DND-41 (cell line): ENCODE measurements at regions not wholly inside any gene's neighbourhood (a gene's known extent, or its start where the extent isn't known, plus 50 kb on each side); places are given as distances from the start of the nearest gene placed in this dataset.

Source experiments
- ATAC-seq: fragments of 200-7000 bp; cut with Tn5 transposase; 3 replicates; pipeline ENCODE4 v1.9.1; 2021; ENCODE audit warnings: low read depth; ENCODE audit not compliant: insufficient read depth
- DNase-seq: peaks from one replicate; pipeline ENCODE4 v3.0.0-alpha.2; 2020
- H2AFZ ChIP-seq: 2 replicates; pipeline ENCODE4 v1.6.0; 2012; ENCODE audit warnings: low read depth, low read length
- H3K27ac ChIP-seq: 2 replicates; pipeline ENCODE4 v1.5.1; 2012; ENCODE audit warnings: low read length, inconsistent platforms
- H3K27me3 ChIP-seq: fragments of 200-600 bp; sonication (generic); 2 replicates; pipeline ENCODE4 v1.6.0; 2012; ENCODE audit warnings: low read length, mild to moderate bottlenecking, inconsistent platforms; ENCODE audit not compliant: insufficient read depth, poor library complexity
- H3K36me3 ChIP-seq: 2 replicates; pipeline ENCODE4 v1.5.1; 2012; ENCODE audit warnings: low read length, inconsistent platforms; ENCODE audit not compliant: insufficient read depth
- H3K4me1 ChIP-seq: 2 replicates; pipeline ENCODE4 v1.5.1; 2012; ENCODE audit warnings: mild to moderate bottlenecking, low read length; ENCODE audit not compliant: insufficient read depth
- H3K4me2 ChIP-seq: 2 replicates; pipeline ENCODE4 v1.6.0; 2012; ENCODE audit warnings: mild to moderate bottlenecking, moderate library complexity, low read length, inconsistent platforms; ENCODE audit not compliant: insufficient read depth
- H3K4me3 ChIP-seq, 2 experiments: fragments of 200-600 bp in 1 of 2; shearing (Covaris generic) in 1 of 2; 2 replicates each; pipeline ENCODE4 v1.5.1; 2012 to 2016; ENCODE audit warnings: inconsistent platforms in 2 of 2, low read length in 2 of 2, mild to moderate bottlenecking in 2 of 2, low read depth in 1 of 2, moderate library complexity in 1 of 2
- H3K79me2 ChIP-seq: 2 replicates; pipeline ENCODE4 v1.6.0; 2012; ENCODE audit warnings: low read length, inconsistent platforms; ENCODE audit not compliant: insufficient read depth
- H3K9ac ChIP-seq: 2 replicates; pipeline ENCODE4 v1.6.0; 2012; ENCODE audit warnings: low read depth, mild to moderate bottlenecking, inconsistent platforms, low read length, moderate library complexity
- H3K9me3 ChIP-seq: 2 replicates; pipeline ENCODE4 v1.5.1; 2012; ENCODE audit warnings: low read length, moderate library complexity, mild to moderate bottlenecking, inconsistent platforms; ENCODE audit not compliant: insufficient read depth, severe bottlenecking
- H4K20me1 ChIP-seq: 2 replicates; pipeline ENCODE4 v1.6.0; 2012; ENCODE audit warnings: low read length; ENCODE audit not compliant: insufficient read depth
- CTCF ChIP-seq: IDR thresholded peaks from 2 replicates; pipeline ENCODE4 v1.5.1; 2012; ENCODE audit warnings: borderline replicate concordance, low read length, moderate library complexity, mild to moderate bottlenecking; ENCODE audit not compliant: poor library complexity, severe bottlenecking; ENCODE audit errors: extremely low read depth
- EZH2 ChIP-seq: IDR thresholded peaks from 3 replicates; pipeline ENCODE4 v1.6.1; 2012; ENCODE audit warnings: borderline replicate concordance, low read depth, mild to moderate bottlenecking, moderate library complexity, low read length, inconsistent platforms; ENCODE audit not compliant: severe bottlenecking

GRCh38 chr3:59161048-59161447 is 111.2 kb upstream of the CFAP20DC start:
- no peaks in the 10 kb centered on the region for H3K79me2 ChIP-seq
- no peaks in the 10 kb centered on the region for H3K4me1 ChIP-seq
- DNase-seq (no peak), ATAC-seq (no peak)
- H3K9ac ChIP-seq = no peak overlapping the region
- no peaks in the 10 kb centered on the region for H3K36me3 ChIP-seq
- H3K4me2 ChIP-seq = no peak overlapping the region
- no peak for TF ChIP-seq CTCF
- no peak for TF ChIP-seq EZH2
- H2AFZ ChIP-seq = no peak overlapping the region
- H3K27me3 ChIP-seq = no peaks in the 10 kb centered on the region
- H3K4me3 ChIP-seq = no peak overlapping the region
- no peaks in the 10 kb centered on the region for H4K20me1 ChIP-seq
- no peaks in the 10 kb centered on the region for H3K9me3 ChIP-seq
- H3K27ac ChIP-seq = no peak overlapping the region

GRCh38 chr3:59160133-59160746 is 110.4 kb upstream of the CFAP20DC start:
- no peaks in the 10 kb centered on the region for H3K36me3 ChIP-seq
- TF ChIP-seq CTCF (no peak), EZH2 (no peak)
- no peaks in the 10 kb centered on the region for H3K79me2 ChIP-seq
- no peak overlapping the region for H2AFZ ChIP-seq
- H4K20me1 ChIP-seq = no peaks in the 10 kb centered on the region
- H3K9ac ChIP-seq = no peak overlapping the region
- H3K27ac ChIP-seq = no peak overlapping the region
- no peaks in the 10 kb centered on the region for H3K9me3 ChIP-seq
- H3K27me3 ChIP-seq = no peaks in the 10 kb centered on the region
- DNase-seq = no peak
- no peak for ATAC-seq
- H3K4me1 ChIP-seq = no peaks in the 10 kb centered on the region
- H3K4me2 ChIP-seq = no peak overlapping the region
- H3K4me3 ChIP-seq = no peak overlapping the region

- no peak overlapping the region for H2AFZ ChIP-seq
- no peak overlapping the region for H3K4me2 ChIP-seq
- no peak for ATAC-seq
- TF ChIP-seq EZH2 (no peak), CTCF (no peak)
- H3K4me3 ChIP-seq = no peak overlapping the region
- H3K9me3 ChIP-seq = no peaks in the 10 kb centered on the region
- H4K20me1 ChIP-seq = no peaks in the 10 kb centered on the region
- no peaks in the 10 kb centered on the region for H3K4me1 ChIP-seq
- H3K9ac ChIP-seq = no peak overlapping the region
- no peaks in the 10 kb centered on the region for H3K36me3 ChIP-seq
- H3K27me3 ChIP-seq = no peaks in the 10 kb centered on the region
- H3K79me2 ChIP-seq = no peaks in the 10 kb centered on the region
- H3K27ac ChIP-seq = no peak overlapping the region
- no peak for DNase-seq
Observed at GRCh38 chr3:59153648-59154047, 103.8 kb upstream of the CFAP20DC start.
